H1 (cell line): ENCODE measurements at regions not wholly inside any gene's neighbourhood (a gene's known extent, or its start where the extent isn't known, plus 50 kb on each side); places are given as distances from the start of the nearest gene placed in this dataset.

ENCODE experiments used
- CTCF ChIP-seq, 3 experiments: IDR thresholded peaks; 1 replicate in 2 of 3; 2 replicates in 1 of 3; pipeline versions ENCODE4 v1.5.1 to v1.6.1; 2011; ENCODE audit warnings: low read length in 3 of 3, mild to moderate bottlenecking in 3 of 3, inconsistent platforms in 2 of 3, low read depth in 1 of 3, moderate library complexity in 1 of 3; ENCODE audit not compliant: insufficient read depth in 1 of 3; ENCODE audit errors: control extremely low read depth in 1 of 3
- EZH2 ChIP-seq: fragments of 200-600 bp; sonication (generic); IDR thresholded peaks from 2 replicates; pipeline ENCODE4 v1.7.1; 2012; ENCODE audit warnings: low read depth, mild to moderate bottlenecking, moderate library complexity, low read length, inconsistent platforms; ENCODE audit not compliant: severe bottlenecking
- FOSL1 ChIP-seq: IDR thresholded peaks from 2 replicates; pipeline ENCODE4 v1.6.1; 2011; ENCODE audit warnings: mild to moderate bottlenecking, low read depth, low read length, moderate library complexity; ENCODE audit not compliant: insufficient read depth
- JUN ChIP-seq: IDR thresholded peaks from 2 replicates; pipeline ENCODE4 v1.6.1; 2011; ENCODE audit warnings: low read depth, mild to moderate bottlenecking, improper control_type of control experiment, low read length
- KDM1A ChIP-seq: fragments of 200-600, 300-600 bp; sonication (generic); IDR thresholded peaks from 2 replicates; pipeline ENCODE4 v1.7.1; 2016; ENCODE audit warnings: mild to moderate bottlenecking, low read length, borderline replicate concordance
- MAX ChIP-seq: IDR thresholded peaks from 2 replicates; pipeline ENCODE4 v1.6.1; 2012; ENCODE audit warnings: inconsistent platforms
- PHF8 ChIP-seq: fragments of 200-600 bp; sonication (generic); conservative IDR thresholded peaks from 2 replicates; pipeline ENCODE4 v1.7.1; 2012; ENCODE audit warnings: low read depth, mild to moderate bottlenecking, inconsistent platforms, low read length, moderate library complexity
- POLR2A ChIP-seq, 2 experiments: IDR thresholded peaks; 1 replicate in 1 of 2; 2 replicates in 1 of 2; pipeline ENCODE4 v1.6.1; 2011; ENCODE audit warnings: low read depth in 2 of 2, low read length in 2 of 2, mild to moderate bottlenecking in 2 of 2; ENCODE audit errors: control extremely low read depth in 1 of 2
- POLR2AphosphoS5 ChIP-seq: IDR thresholded peaks from 2 replicates; pipeline ENCODE4 v1.6.1; 2011; ENCODE audit warnings: low read depth, low read length
- SIX5 ChIP-seq: IDR thresholded peaks from 2 replicates; pipeline ENCODE4 v1.6.1; 2011; ENCODE audit warnings: mild to moderate bottlenecking, low read depth, low read length
- SP1 ChIP-seq: IDR thresholded peaks from 2 replicates; pipeline ENCODE4 v1.6.1; 2011; ENCODE audit warnings: low read depth, low read length
- TEAD4 ChIP-seq: IDR thresholded peaks from 2 replicates; pipeline ENCODE4 v1.6.1; 2012; ENCODE audit warnings: low read depth, low read length, inconsistent platforms, mixed read lengths
- YY1 ChIP-seq: IDR thresholded peaks from 2 replicates; pipeline ENCODE4 v1.6.1; 2011; ENCODE audit warnings: low read depth, mild to moderate bottlenecking, low read length

- TF ChIP-seq CTCF (IDR thresholded peaks at IDR 0.05; ENCODE audit: control extremely low read depth in 1 of 3, insufficient read depth in 1 of 3, low read depth in 1 of 3, low read length in 3 of 3): no peak
- no peak for TF ChIP-seq YY1
- TF ChIP-seq TEAD4: no peak
- TF ChIP-seq POLR2AphosphoS5: no peak
- no peak for TF ChIP-seq SP1
- no peak for TF ChIP-seq KDM1A
- no peak for TF ChIP-seq MAX
- TF ChIP-seq POLR2A (IDR thresholded peaks at IDR 0.05; ENCODE audit: control extremely low read depth in 1 of 2, low read depth in 2 of 2, low read length in 2 of 2): no peak
- TF ChIP-seq SIX5: no peak
- no peak for TF ChIP-seq EZH2
- TF ChIP-seq PHF8: no peak
- TF ChIP-seq JUN: no peak
- no peak for TF ChIP-seq FOSL1
Measured at GRCh38 chr12:16474801-16475200, 127.4 kb downstream of the MGST1 start.
